Endothelial cell of umbilical vein (primary cell): ENCODE measurements at regions not wholly inside any gene's neighbourhood (a gene's known extent, or its start where the extent isn't known, plus 50 kb on each side); places are given as distances from the start of the nearest gene placed in this dataset.

Experiments used
- EZH2 ChIP-seq: IDR thresholded peaks from 2 replicates; pipeline ENCODE4 v1.6.1; 2012; ENCODE audit warnings: borderline replicate concordance, low read depth, mild to moderate bottlenecking, moderate library complexity, low read length, inconsistent platforms; ENCODE audit not compliant: severe bottlenecking
- POLR2A ChIP-seq: IDR thresholded peaks from 2 replicates; pipeline ENCODE4 v1.6.1; 2012; ENCODE audit warnings: low read depth, mild to moderate bottlenecking, control low read depth, low read length
- POLR2AphosphoS5 ChIP-seq: IDR thresholded peaks from 2 replicates; pipeline ENCODE4 v1.6.1; 2012; ENCODE audit warnings: low read depth, mild to moderate bottlenecking, control low read depth, low read length, moderate library complexity; ENCODE audit not compliant: insufficient read depth
- TF ChIP-seq, protein P1 (sequence below), 2 donors: IDR thresholded peaks; 1 replicate in 1 of 2; 2 replicates in 1 of 2; pipeline ENCODE4 v1.5.1; 2011; ENCODE audit warnings: low read length in 2 of 2, mild to moderate bottlenecking in 2 of 2, moderate library complexity in 2 of 2, control low read depth in 1 of 2, inconsistent platforms in 1 of 2, low read depth in 1 of 2; ENCODE audit not compliant: insufficient read depth in 1 of 2; ENCODE audit errors: extremely low read depth in 1 of 2
- TF ChIP-seq, protein P2 (sequence below): IDR thresholded peaks from 2 replicates; pipeline ENCODE4 v1.6.1; 2011; ENCODE audit not compliant: insufficient read depth, insufficient read length

DNA sequence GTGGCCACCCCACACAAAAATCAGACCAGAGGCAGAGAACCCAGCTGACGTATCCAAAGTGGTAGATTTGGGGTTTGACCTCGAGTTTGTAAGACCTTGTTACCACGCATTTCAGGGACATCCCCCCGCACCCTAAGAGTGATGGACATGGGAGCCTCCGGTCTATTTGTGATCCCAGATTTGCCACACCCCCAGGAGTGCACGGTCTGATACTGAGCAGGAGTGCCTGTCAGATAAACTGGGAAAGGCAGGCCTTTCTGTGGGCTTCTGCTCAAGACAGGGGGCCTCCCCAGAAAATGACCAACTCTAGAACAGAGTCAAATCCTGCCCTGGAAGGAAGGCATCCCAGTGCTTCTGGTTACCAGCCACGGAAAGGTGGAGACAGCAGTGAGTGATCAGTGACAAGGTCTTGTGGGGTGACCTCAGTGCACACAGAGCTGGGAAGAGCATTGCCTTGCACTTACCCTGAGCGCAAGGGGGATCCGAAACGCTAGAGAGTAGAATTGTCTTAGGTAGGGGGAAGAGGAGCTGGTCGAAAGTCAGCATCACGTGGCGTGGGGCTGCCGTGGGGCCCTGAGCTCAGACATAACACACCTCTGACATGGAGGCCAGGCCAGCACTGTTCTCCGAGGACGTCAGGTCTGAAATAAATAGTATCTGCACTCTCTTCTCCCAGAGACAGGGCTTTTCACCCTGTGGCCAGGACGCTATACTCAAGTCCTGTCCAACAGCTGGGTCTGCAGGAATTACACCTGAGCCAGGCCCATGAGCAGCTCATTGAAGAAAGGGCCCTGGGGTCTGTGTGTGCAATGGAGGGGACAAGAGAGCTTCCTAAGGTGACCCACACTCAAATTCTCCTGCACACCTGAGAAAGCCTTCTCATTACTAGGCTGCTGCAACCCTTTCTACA lies 242.4 kb upstream of the SALL3 start:
- TF ChIP-seq, protein P1, sequence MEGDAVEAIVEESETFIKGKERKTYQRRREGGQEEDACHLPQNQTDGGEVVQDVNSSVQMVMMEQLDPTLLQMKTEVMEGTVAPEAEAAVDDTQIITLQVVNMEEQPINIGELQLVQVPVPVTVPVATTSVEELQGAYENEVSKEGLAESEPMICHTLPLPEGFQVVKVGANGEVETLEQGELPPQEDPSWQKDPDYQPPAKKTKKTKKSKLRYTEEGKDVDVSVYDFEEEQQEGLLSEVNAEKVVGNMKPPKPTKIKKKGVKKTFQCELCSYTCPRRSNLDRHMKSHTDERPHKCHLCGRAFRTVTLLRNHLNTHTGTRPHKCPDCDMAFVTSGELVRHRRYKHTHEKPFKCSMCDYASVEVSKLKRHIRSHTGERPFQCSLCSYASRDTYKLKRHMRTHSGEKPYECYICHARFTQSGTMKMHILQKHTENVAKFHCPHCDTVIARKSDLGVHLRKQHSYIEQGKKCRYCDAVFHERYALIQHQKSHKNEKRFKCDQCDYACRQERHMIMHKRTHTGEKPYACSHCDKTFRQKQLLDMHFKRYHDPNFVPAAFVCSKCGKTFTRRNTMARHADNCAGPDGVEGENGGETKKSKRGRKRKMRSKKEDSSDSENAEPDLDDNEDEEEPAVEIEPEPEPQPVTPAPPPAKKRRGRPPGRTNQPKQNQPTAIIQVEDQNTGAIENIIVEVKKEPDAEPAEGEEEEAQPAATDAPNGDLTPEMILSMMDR (IDR thresholded peaks at IDR 0.05; ENCODE audit: extremely low read depth in 1 of 2, insufficient read depth in 1 of 2, low read depth in 1 of 2, low read length in 2 of 2): no peak
- TF ChIP-seq POLR2AphosphoS5 (no peak), EZH2 (no peak), POLR2A (no peak)
- TF ChIP-seq, protein P2, sequence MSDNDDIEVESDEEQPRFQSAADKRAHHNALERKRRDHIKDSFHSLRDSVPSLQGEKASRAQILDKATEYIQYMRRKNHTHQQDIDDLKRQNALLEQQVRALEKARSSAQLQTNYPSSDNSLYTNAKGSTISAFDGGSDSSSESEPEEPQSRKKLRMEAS: no peak
